GM12874 (cell line): ENCODE measurements at regions not wholly inside any gene's neighbourhood (a gene's known extent, or its start where the extent isn't known, plus 50 kb on each side); places are given as distances from the start of the nearest gene placed in this dataset.

Source experiments
- TF ChIP-seq, protein P1 (sequence below): IDR thresholded peaks from 2 replicates; pipeline ENCODE4 v1.5.1; 2011; ENCODE audit warnings: low read depth, mild to moderate bottlenecking, control low read depth, low read length, moderate library complexity; ENCODE audit not compliant: insufficient read depth

DNA sequence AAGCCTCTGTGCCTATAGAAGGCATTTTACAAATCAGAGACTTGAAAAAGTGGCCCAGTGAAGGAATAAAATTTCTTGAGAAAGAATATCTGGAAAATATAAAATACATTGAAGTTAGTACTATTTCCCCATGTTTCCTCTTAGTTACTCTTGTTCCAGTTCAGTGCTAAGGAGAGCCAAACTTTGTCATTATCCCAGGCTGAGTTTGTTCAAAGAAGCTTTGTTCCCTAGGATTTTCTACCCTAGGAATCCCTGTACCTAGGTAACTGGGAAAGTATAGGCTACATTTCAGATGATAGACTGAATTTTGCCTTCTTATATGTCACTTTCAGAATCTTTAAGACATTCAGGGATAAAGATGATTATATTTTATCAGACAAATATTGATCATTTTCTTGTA lies 1395.7 kb upstream of the MAP3K7 start:
- TF ChIP-seq, protein P1, sequence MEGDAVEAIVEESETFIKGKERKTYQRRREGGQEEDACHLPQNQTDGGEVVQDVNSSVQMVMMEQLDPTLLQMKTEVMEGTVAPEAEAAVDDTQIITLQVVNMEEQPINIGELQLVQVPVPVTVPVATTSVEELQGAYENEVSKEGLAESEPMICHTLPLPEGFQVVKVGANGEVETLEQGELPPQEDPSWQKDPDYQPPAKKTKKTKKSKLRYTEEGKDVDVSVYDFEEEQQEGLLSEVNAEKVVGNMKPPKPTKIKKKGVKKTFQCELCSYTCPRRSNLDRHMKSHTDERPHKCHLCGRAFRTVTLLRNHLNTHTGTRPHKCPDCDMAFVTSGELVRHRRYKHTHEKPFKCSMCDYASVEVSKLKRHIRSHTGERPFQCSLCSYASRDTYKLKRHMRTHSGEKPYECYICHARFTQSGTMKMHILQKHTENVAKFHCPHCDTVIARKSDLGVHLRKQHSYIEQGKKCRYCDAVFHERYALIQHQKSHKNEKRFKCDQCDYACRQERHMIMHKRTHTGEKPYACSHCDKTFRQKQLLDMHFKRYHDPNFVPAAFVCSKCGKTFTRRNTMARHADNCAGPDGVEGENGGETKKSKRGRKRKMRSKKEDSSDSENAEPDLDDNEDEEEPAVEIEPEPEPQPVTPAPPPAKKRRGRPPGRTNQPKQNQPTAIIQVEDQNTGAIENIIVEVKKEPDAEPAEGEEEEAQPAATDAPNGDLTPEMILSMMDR: no peak

DNA sequence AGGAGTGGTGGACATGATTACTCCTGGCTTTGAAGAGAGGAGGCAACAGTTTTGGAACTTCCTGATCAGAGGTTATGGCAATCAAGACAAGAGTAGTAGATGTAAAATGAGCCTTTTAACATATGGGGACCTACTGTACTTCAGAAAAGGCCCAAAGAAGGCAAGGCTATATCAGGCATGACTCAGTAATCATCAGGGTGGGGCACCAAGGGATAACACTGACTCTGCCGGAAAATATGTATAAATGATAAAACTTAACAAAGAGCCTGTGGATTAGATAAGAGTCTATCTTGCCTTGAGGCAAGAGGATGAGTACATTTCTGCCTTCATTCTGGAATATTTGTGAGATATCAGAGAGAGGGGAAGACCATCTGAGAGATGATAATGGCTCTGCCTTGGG lies 1389.9 kb upstream of the MAP3K7 start:
- TF ChIP-seq, protein P1: no peak

DNA sequence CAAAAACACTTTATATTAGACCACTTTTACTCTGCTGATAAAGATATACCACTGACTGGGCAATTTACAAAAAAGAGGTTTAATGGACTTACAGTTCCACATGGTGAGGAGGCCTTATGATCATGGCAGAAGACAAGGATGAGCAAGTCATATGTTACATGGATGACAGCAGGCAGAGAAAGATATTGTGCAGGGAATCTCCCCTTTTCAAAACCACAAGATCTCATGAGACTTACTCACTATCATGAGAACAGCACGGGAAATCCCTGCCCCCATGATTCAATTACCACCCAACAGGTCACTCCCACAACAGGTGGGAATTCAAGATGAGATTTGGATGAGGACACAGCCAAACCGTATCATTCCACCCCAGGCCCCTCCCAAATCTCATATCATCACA lies 1383.8 kb upstream of the MAP3K7 start:
- TF ChIP-seq, protein P1: no peak

DNA sequence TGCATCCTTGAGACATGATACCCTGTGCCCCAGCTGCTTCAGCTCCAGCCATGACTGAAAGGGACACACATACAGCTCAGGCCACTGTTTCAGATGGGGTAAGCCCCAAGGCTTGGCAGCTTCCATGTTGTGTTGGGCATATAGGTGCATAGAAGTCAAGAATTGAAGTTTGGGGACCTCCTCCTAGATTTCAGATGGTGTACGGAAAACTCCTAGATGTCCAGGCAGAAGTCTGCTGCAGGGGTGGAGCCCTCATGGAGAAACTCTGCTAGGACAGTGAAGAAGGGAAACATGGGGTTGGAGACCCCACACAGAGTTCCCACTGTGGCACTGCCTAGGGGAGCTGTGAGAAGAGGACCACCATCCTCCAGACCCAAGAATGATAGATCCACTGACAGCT lies 1379.0 kb upstream of the MAP3K7 start:
- TF ChIP-seq, protein P1: no peak

DNA sequence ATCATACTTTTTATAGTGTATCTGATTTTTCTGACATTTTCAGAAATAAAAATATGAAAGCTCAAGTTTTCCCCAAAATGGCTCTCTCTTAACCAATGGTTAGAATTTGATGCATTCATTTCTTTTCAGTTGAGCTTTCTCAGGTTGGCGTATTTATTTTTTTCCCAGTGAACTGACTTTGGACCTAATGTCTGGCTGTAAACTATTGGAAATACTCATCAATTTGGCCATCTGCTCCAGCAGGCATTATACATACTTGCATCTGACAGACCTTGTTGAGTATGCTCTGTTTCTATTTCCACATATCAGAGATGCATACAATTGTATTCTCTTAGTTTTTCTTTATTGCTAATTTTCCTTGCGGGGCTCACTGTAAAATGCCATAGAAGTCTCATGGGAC lies 1374.8 kb upstream of the MAP3K7 start:
- TF ChIP-seq, protein P1: no peak

DNA sequence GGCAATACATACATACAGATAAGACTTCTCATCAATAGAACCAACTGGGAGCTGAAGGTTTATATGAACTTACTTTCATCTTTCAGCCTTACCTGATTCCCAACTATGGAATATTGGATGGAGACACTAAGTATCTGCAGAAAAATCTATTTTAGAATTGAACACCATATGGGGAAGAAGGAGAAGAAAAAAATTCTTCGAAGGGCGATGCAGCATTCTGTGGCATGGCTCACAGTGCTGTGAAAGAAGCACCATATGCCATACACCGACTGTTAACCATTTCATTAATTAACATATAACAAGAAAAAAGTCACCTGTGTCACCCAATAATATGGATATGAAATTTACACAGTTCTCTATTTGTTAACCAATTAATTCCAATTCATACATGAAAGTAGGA lies 1374.4 kb upstream of the MAP3K7 start:
- TF ChIP-seq, protein P1: no peak

DNA sequence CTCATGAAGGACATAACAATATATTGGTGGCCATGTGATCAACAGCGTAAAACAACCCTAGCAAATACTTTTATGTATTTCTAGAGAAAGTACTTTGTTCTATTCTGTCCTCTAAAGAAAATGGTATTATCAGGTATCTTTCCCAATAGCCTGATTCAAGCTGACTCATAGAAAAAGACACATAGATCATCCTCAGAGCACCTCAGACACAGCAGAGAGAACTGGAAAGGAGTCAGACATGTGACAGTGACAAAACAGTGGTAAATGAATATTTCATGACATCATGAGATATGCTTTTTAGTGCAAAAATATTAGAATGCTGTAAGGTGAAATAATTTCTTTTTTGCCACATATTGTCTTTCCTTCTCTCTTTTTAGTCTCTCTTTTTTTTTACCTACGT lies 1355.0 kb upstream of the MAP3K7 start:
- TF ChIP-seq, protein P1: no peak

DNA sequence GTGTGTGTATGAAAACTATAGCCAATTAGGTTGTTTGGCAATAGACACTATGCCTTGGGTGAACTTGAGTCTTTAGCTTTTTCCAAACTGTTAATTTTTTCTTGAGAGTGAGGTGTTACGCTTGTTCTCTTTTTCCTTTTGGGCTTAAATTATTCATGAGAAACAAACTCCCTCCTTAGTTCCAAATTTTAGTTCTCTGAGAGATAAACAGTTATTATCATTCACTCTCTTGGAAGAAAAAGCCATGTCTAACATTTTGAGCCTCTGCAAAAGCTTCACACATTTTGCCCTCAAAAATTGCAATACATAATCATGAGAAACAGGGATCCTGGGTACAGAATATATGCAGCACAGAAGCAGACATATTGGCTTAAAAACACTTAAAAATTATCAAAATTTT lies 1353.9 kb upstream of the MAP3K7 start:
- TF ChIP-seq, protein P1: no peak
